Ascending aorta (tissue), 2 donors: ENCODE measurements at regions not wholly inside any gene's neighbourhood (a gene's known extent, or its start where the extent isn't known, plus 50 kb on each side); places are given as distances from the start of the nearest gene placed in this dataset.

Source experiments
- DNase-seq, 2 donors: peaks; one replicate each; pipeline ENCODE4 v3.0.0-alpha.2; 2019; ENCODE audit warnings: low spot score in 2 of 2
- H3K27ac ChIP-seq, 2 donors: fragments of 200-600 bp; sonication (generic); one replicate each; pipeline ENCODE4 v1.5.1; 2016 to 2017; ENCODE audit warnings: mild to moderate bottlenecking in 1 of 2
- H3K27me3 ChIP-seq: fragments of 200-600 bp; sonication (generic); one replicate; pipeline ENCODE4 v1.5.1; 2017
- H3K36me3 ChIP-seq, 2 donors: fragments of 200-600 bp; sonication (generic); one replicate each; pipeline ENCODE4 v1.5.1; 2016
- H3K4me1 ChIP-seq, 2 donors: fragments of 200-600 bp; sonication (generic); one replicate each; pipeline ENCODE4 v1.5.1; 2016 to 2017; ENCODE audit warnings: mild to moderate bottlenecking in 1 of 2
- H3K4me3 ChIP-seq, 2 donors: fragments of 200-600 bp; sonication (generic); one replicate each; pipeline ENCODE4 v1.5.1; 2016 to 2017; ENCODE audit warnings: mild to moderate bottlenecking in 1 of 2
- H3K9me3 ChIP-seq, 2 donors: fragments of 200-600 bp; sonication (generic); one replicate each; pipeline ENCODE4 v1.5.1; 2016
- intact Hi-C: fragments of 100-400 bp; cut with DNase I; formaldehyde crosslinking; loops from one replicate; pipeline ENCODE4 v1.15.1; 2023
- TF ChIP-seq, protein P1 (sequence below), 3 experiments: fragments of 200-600 bp in 2 of 3; fragments of 450-650 bp in 1 of 3; sonication (generic) in 2 of 3; IDR thresholded peaks; one replicate each; pipeline ENCODE4 v1.5.1; 2016 to 2019; ENCODE audit warnings: antibody characterized with exemption in 3 of 3, mild to moderate bottlenecking in 1 of 3, moderate library complexity in 1 of 3

DNA sequence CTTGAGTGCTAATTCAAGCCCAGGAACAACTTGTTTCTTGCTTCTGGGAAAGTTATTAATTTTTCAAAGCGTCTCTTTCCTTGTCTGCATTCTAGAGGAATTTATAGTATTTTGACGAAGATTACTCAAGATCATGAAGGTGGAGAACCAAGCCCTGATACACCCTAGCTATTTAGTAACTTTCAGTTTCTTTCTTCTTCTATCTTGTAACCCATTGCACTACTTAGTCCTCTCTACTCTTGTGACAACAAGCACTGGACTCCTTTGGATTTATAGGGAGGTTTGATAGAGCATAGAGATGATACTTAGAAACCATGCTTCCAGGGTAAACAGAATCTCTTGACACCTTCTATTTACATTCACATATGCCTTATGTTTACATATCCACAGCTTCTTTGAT is 203.3 kb upstream of the GRM7 start:
- no peaks in the 10 kb centered on the region for H3K27me3 ChIP-seq
- no peaks in the 10 kb centered on the region for H3K4me1 ChIP-seq
- H3K4me3 ChIP-seq = no peak overlapping the region
- intact Hi-C loops = no loop called here
- no peak for DNase-seq
- H3K36me3 ChIP-seq = no peaks in the 10 kb centered on the region
- TF ChIP-seq, protein P1, sequence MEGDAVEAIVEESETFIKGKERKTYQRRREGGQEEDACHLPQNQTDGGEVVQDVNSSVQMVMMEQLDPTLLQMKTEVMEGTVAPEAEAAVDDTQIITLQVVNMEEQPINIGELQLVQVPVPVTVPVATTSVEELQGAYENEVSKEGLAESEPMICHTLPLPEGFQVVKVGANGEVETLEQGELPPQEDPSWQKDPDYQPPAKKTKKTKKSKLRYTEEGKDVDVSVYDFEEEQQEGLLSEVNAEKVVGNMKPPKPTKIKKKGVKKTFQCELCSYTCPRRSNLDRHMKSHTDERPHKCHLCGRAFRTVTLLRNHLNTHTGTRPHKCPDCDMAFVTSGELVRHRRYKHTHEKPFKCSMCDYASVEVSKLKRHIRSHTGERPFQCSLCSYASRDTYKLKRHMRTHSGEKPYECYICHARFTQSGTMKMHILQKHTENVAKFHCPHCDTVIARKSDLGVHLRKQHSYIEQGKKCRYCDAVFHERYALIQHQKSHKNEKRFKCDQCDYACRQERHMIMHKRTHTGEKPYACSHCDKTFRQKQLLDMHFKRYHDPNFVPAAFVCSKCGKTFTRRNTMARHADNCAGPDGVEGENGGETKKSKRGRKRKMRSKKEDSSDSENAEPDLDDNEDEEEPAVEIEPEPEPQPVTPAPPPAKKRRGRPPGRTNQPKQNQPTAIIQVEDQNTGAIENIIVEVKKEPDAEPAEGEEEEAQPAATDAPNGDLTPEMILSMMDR (IDR thresholded peaks at IDR 0.05) = no peak
- no peak overlapping the region for H3K27ac ChIP-seq
- H3K9me3 ChIP-seq = peaks cover 0 to 14% of the 10 kb centered on the region in 2 donors

DNA sequence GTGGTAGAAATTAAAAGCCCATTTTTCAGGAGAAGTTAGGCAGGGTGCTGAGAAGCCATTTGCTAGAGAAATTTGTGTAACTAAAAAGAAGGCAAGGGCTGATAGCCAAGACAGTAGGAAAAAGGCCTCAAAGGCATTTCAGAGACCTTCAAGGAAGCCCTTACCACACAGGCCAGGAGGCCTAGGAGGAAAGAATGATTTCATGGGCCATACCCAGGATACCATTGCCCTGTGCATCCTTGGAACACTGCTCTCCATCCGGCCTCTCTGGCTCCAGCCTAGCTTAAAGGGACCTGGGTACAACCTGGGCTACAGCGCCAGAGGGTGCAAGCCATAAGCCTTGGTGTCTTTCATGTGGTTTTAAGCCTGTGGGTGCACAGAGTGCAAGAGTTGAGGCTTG is 193.6 kb upstream of the GRM7 start:
- TF ChIP-seq, protein P1 (IDR thresholded peaks at IDR 0.05) = no peak
- DNase-seq = no peak
- H3K27ac ChIP-seq = no peak overlapping the region
- H3K27me3 ChIP-seq = no peaks in the 10 kb centered on the region
- H3K9me3 ChIP-seq = no peaks in the 10 kb centered on the region
- no peaks in the 10 kb centered on the region for H3K4me1 ChIP-seq
- intact Hi-C loops = no loop called here
- H3K36me3 ChIP-seq = no peaks in the 10 kb centered on the region
- no peak overlapping the region for H3K4me3 ChIP-seq

DNA sequence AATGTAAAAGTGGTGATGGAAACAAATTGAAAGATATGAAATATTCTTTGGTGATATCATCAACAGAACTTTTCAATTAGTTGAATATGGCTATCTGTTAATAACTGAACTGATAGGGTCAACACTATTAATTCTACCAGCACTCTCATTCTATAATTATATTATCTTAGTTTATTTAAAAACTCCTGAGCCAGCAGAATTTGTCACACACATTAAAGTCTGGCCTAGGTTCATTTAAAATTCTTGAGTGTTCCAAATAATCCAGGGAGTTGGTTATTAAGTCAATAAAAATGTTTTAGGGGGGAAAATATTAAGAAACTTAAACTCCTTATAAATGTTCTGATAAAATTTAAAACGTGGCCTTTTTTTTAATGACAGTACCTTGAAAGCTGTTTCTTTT is 189.6 kb upstream of the GRM7 start:
- H3K27me3 ChIP-seq = no peaks in the 10 kb centered on the region
- H3K36me3 ChIP-seq = no peaks in the 10 kb centered on the region
- H3K9me3 ChIP-seq = no peaks in the 10 kb centered on the region
- no peak overlapping the region for H3K4me3 ChIP-seq
- intact Hi-C loops = no loop called here
- TF ChIP-seq, protein P1 (IDR thresholded peaks at IDR 0.05) = no peak
- no peak for DNase-seq
- H3K27ac ChIP-seq = no peak overlapping the region
- H3K4me1 ChIP-seq = no peaks in the 10 kb centered on the region

DNA sequence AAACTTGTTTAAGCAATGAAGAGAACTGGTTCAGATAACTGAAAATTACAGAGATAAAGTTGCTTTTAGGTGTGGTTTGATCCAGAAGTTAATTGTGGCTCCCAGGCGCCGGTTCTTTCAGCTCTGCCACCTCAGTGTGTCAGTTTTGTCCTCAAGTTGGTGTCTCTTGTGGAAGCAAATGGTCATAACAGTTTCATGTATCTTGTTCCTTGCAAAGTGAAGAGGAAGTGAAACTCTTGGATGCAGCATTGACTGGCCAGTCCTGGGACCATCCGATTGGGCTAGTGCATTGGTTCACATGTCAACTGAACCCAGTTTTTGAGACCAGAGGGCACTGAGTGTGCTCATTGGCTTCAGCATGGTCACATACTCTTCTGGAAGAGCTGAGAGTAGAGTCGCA is 181.4 kb upstream of the GRM7 start:
- Histone ChIP-seq H3K4me3 (no peak overlapping the region), H3K27ac (no peak overlapping the region), H3K36me3 (no peaks in the 10 kb centered on the region), H3K4me1 (no peaks in the 10 kb centered on the region), H3K9me3 (no peaks in the 10 kb centered on the region), H3K27me3 (no peaks in the 10 kb centered on the region)
- TF ChIP-seq, protein P1 (IDR thresholded peaks at IDR 0.05) = no peak
- DNase-seq = no peak
- intact Hi-C loops = no loop called here

DNA sequence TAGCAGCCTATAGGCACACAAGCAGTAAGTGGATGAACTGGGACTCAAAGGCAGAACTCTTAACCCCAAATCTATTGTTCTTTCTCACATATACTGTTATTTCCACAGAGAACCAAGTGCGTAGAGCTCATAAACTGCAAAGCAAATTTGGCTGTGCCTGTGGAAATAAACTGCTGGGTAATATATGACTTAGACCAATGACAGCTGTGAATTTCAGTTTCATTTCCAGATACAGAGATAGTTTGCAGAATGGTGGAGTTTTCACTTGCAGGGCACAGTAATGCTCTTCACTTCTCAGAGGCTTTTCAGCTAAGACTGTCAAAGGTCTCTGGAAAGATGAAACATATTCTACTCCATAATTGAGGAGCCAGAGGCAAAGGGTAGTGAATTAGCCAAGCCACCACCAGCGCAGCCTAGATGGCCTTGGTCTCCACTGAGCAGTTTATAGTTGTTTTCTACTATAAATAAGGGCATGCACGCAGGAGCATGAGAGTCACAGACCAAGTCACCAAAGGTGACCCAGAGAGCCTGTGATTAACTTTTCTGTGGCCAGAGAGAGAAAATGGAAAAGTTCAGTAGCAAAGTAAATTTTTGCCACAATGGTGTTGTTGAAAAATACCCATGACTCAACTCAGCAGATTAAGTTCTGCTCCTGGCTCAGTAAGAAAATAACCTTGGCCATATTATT is 180.7 kb upstream of the GRM7 start:
- Histone ChIP-seq H3K27ac (no peak overlapping the region), H3K27me3 (no peaks in the 10 kb centered on the region), H3K4me1 (no peaks in the 10 kb centered on the region), H3K36me3 (no peaks in the 10 kb centered on the region), H3K9me3 (no peaks in the 10 kb centered on the region), H3K4me3 (no peak overlapping the region)
- DNase-seq = no peak
- TF ChIP-seq, protein P1 (IDR thresholded peaks at IDR 0.05) = no peak
- intact Hi-C loops = no loop called here

DNA sequence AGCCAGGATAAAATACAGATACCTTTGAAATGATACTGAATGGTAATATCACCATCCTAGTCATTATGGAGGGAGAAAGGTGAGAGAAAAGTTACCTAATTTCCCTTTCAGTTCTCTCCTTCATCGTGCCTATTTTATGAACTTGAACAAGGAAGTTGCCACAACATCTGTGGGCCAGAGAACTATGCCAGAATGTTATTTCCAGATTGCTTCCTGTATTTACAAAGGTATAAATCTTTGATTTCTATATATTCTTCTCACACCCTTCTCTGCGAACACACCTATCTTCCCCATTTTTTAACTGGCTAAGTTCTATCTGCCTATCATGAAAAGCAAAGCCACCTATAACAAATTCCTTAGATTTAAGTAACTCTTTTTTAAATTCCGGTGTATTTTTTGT is 163.6 kb upstream of the GRM7 start:
- intact Hi-C loops = no loop called here
- no peak for DNase-seq
- Histone ChIP-seq H3K36me3 (no peaks in the 10 kb centered on the region), H3K4me1 (no peaks in the 10 kb centered on the region), H3K27ac (no peak overlapping the region), H3K9me3 (no peaks in the 10 kb centered on the region), H3K27me3 (no peaks in the 10 kb centered on the region), H3K4me3 (no peak overlapping the region)
- TF ChIP-seq, protein P1 (IDR thresholded peaks at IDR 0.05) = no peak
